ENCODE measurements at regions not wholly inside any gene's neighbourhood (a gene's known extent, or its start where the extent isn't known, plus 50 kb on each side); places are given as distances from the start of the nearest gene placed in this dataset.

DNA sequence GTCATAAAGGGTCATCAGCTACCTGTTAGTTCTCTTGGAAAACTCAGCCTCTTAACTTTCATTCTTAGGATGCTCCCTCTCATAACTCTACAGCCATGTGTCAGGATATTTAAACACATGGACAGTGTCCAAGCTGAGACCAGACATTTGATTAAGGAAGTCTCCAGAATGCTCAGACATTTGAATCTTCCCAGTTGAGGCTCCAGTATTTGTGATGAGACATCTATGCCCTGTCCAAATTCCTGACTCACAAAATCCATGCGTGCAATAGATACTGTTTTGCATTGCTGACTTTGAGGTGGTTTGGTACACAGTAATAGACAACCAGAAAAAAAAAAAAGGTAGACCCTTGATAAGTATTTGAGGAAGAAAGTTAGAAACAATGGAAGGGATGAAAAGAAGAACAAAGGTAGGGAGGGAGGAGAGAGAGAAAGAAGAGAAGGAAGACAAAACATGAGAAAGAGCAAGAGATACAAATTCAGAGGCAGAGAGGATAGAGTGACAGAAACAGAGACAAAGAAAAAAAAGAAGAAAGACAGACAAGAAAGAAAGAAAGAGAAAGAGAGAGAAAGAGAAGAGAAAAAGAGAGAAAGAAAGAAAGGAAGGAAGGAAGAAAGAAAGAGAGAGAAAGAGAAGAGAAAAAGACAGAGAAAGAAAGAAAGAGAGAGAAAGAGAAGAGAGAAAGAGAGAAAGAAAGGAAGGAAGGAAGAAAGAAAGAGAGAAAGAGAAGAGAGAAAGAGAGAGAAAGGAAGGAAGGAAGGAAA lies 275.5 kb upstream of the PRMT6 start:
- H3K9me3 Mint-ChIP-seq = peaks cover 11% of the 10 kb centered on the region
- peaks cover 21% of the 10 kb centered on the region for H3K4me1 Mint-ChIP-seq
- TF ChIP-seq, protein P1, sequence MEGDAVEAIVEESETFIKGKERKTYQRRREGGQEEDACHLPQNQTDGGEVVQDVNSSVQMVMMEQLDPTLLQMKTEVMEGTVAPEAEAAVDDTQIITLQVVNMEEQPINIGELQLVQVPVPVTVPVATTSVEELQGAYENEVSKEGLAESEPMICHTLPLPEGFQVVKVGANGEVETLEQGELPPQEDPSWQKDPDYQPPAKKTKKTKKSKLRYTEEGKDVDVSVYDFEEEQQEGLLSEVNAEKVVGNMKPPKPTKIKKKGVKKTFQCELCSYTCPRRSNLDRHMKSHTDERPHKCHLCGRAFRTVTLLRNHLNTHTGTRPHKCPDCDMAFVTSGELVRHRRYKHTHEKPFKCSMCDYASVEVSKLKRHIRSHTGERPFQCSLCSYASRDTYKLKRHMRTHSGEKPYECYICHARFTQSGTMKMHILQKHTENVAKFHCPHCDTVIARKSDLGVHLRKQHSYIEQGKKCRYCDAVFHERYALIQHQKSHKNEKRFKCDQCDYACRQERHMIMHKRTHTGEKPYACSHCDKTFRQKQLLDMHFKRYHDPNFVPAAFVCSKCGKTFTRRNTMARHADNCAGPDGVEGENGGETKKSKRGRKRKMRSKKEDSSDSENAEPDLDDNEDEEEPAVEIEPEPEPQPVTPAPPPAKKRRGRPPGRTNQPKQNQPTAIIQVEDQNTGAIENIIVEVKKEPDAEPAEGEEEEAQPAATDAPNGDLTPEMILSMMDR (IDR thresholded peaks at IDR 0.05; ENCODE audit: unreplicated experiment in 3 of 3) = no peak
- H3K27me3 Mint-ChIP-seq (ENCODE audit: low read depth) = no peaks in the 10 kb centered on the region
- H3K36me3 Mint-ChIP-seq (ENCODE audit: low read depth) = no peaks in the 10 kb centered on the region
- H3K4me3 Mint-ChIP-seq = no peak overlapping the region
- no peak overlapping the region for H3K27ac Mint-ChIP-seq

DNA sequence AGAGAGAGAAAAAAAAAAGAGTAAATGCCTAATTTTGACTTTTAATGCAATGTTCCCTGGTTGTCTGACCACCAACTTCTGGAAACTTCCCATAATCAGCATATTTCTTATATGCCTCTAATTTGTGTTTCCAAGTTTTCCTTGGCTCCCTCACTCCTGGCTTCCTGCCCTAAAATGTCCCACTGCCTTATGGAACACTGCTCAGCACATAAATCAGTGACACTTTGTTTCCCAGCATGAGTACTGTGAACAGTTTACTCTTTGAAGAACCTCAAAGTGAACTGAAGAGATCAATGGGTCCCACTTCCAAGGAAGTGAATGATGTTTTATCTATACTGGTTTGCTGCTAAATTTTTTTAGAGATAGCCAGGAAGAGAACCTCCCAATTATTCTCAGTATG lies 271.3 kb upstream of the PRMT6 start:
- Mint-ChIP-seq H3K4me1 (peaks cover 26% of the 10 kb centered on the region), H3K36me3 (ENCODE audit: low read depth) (no peaks in the 10 kb centered on the region), H3K27ac (peak overlapping the region in 1 of 3 experiments; percentile 15), H3K27me3 (ENCODE audit: low read depth) (no peaks in the 10 kb centered on the region), H3K4me3 (no peak overlapping the region), H3K9me3 (no peaks in the 10 kb centered on the region)
- TF ChIP-seq, protein P1 (IDR thresholded peaks at IDR 0.05; ENCODE audit: unreplicated experiment in 3 of 3) = no peak

- Mint-ChIP-seq H3K27ac (peak overlapping the region in 1 of 3 experiments; percentile 5), H3K9me3 (no peaks in the 10 kb centered on the region), H3K4me3 (no peak overlapping the region), H3K36me3 (ENCODE audit: low read depth) (no peaks in the 10 kb centered on the region), H3K4me1 (peaks cover 25% of the 10 kb centered on the region), H3K27me3 (ENCODE audit: low read depth) (no peaks in the 10 kb centered on the region)
- TF ChIP-seq, protein P1 (IDR thresholded peaks at IDR 0.05; ENCODE audit: unreplicated experiment in 3 of 3) = no peak
Measured at GRCh38 chr1:106787520-106787919, 269.0 kb upstream of the PRMT6 start.

- H3K9me3 Mint-ChIP-seq = no peaks in the 10 kb centered on the region
- peaks cover 28% of the 10 kb centered on the region for H3K4me1 Mint-ChIP-seq
- TF ChIP-seq, protein P1 (IDR thresholded peaks at IDR 0.05; ENCODE audit: unreplicated experiment in 3 of 3) = no peak
- H3K27me3 Mint-ChIP-seq (ENCODE audit: low read depth) = no peaks in the 10 kb centered on the region
- H3K36me3 Mint-ChIP-seq (ENCODE audit: low read depth) = no peaks in the 10 kb centered on the region
- no peak overlapping the region for H3K4me3 Mint-ChIP-seq
- H3K27ac Mint-ChIP-seq = no peak overlapping the region
Measured at GRCh38 chr1:106789686-106790085, 266.8 kb upstream of the PRMT6 start.

DNA sequence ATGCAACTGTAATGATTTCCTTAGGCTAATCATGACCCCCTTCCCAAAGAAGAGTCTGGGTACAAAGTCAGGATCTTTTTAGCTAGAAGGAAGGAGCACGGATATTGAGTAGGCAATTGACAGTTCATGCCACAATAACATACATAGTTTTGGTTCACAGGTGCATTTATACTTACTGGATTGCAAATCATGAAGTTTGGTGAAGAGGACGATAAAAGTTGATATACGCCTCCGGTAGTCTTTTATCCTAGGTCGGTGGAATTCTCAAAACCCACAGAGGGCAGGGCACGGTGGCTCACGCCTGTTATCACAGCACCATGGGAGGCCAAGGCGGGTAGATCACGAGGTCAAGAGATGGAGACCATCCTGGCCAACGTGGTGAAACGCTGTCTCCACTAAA lies 265.4 kb upstream of the PRMT6 start:
- Mint-ChIP-seq H3K27me3 (ENCODE audit: low read depth) (no peaks in the 10 kb centered on the region), H3K4me1 (peaks cover 21% of the 10 kb centered on the region), H3K36me3 (ENCODE audit: low read depth) (no peaks in the 10 kb centered on the region), H3K27ac (no peak overlapping the region), H3K9me3 (no peaks in the 10 kb centered on the region), H3K4me3 (no peak overlapping the region)
- TF ChIP-seq, protein P1 (IDR thresholded peaks at IDR 0.05; ENCODE audit: unreplicated experiment in 3 of 3) = no peak

GRCh38 chr1:106793651-106794050 lies 262.8 kb upstream of the PRMT6 start:
- TF ChIP-seq, protein P1 (IDR thresholded peaks at IDR 0.05; ENCODE audit: unreplicated experiment in 3 of 3) = no peak
- H3K9me3 Mint-ChIP-seq = no peaks in the 10 kb centered on the region
- peaks cover 13% of the 10 kb centered on the region for H3K4me1 Mint-ChIP-seq
- H3K27me3 Mint-ChIP-seq (ENCODE audit: low read depth) = no peaks in the 10 kb centered on the region
- peak overlapping the region in 1 of 3 experiments; percentile 29 for H3K27ac Mint-ChIP-seq
- H3K36me3 Mint-ChIP-seq (ENCODE audit: low read depth) = no peaks in the 10 kb centered on the region
- no peak overlapping the region for H3K4me3 Mint-ChIP-seq
